ENCODE measurements at regions not wholly inside any gene's neighbourhood (a gene's known extent, or its start where the extent isn't known, plus 50 kb on each side); places are given as distances from the start of the nearest gene placed in this dataset.
"Not testable (repeated sequence)": the region's sequence is repeated elsewhere in the genome, so short reads cannot be mapped to it uniquely, and the experiment has no call there.

DNA sequence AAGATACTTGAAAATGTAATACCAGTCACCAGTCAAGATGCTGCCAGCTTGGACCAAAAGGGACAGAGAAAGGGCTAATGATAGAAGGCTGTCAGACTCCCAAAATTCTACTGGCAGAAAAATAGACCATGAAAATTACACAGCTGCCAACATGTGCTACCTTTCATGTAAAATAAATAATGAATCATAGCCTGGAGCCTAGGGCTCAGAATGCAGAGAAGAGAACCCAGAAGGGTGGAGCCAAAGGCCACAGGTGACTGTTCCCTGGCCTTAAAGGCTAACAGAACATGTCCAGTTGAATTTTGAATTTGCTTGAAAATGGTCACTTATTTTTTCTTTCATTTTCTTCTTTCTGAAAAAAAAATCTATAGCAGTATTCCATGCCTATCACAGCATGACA, 1827.0 kb upstream of the MIR17HG start:
- DNase-seq, result no peak

DNA sequence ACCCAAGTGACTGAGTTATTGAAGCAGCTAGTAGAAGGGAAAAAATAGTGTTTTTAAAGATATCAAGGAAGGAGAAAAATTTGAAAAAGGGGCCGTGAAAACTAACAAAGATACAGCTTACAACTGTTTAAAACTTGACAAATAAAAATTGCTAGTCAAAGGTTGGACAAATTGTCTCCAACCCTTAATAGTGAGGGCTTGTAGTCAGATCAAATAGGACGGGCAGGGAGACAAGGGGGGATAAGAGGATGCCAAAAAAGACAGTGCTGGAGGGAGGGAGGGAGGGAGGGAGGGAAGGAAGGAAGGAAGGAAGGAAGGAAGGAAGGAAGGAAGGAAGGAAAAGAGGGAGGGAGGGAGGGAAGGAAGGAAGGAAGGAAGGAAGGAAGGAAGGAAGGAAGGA, 1825.8 kb upstream of the MIR17HG start:
- not testable (repeated sequence) for DNase-seq

DNA sequence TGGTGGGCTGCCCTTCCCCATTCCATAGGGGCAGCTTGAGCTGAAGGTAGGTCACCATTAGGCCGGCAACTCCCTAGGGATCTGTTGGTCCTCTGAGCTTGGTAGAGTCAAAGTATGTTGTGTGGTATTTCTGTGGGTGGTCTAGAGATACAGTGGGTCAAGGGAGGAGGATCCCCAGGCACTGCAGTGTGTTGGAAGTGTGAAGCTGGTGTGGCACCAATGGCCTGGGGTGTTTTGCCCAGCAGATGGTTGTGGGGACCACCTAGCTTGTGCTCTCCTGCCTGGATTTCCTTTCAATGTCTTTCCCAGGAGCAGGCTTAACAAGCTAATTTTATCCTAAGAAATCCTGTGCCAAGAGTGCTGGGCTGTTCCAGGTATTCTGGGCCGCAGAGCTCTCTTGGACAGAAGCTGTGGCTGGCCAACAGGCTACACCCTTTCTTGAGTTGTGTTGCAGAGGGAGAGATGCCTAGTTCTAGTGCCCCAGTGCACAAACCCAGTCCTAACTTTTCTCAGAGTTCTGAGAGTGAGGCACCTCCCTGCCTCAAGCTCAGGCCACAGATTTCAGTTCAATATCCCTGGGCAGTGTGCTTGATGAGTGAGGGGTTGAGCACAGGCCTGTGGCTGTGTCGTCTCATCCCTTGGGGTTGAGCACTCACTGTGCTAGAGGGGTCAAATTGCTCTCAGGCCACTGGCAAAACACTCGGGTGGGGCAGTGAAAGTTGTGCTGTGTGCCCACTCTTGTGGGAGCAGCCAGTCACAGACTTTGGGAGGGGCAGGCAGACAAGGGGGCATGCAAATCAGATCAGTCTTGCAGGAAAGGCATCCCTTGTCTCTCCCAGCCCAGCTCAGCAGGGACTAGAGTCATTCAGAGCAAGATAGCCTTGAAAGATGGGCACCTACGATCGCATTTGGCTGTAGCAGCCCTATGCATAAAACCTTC, 1806.1 kb upstream of the MIR17HG start:
- DNase-seq, result no peak

DNA sequence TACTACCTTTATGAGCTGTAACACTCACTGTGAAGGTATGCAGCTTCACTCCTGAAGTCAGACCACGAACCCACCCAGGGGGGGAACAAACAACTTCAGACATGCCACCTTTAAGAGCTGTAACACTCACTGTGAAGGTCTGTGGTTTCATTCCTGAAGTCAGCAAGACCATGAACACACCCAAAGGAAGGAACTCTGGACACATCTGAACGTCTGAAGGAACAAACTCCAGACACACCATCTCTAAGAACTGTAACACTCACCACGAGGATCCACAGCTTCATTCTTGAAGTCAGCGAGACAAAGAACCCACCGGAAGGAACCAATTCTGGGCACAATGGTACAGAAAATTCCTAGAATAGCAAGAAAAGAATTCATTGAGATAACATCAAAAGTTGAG, 1796.5 kb upstream of the MIR17HG start:
- DNase-seq, result no peak

DNA sequence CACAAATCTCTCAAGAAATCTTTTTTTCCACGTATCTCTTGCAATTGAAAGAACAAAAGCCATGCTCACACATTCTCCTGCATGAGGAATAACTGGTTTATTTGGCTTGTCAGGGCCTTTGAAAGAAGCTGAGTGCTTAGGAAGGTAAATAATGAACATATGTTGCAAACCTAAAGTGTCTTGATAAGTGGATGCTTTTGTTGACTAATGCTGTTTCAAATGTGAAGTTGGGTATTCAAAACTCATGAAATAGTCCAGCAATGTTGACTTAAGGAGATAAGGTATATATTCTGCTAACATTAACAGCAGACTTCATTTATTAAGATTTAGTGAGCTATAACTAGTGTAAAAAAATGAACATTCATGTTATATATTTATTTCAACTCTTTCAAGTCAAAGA, 1792.7 kb upstream of the MIR17HG start:
- DNase-seq, result no peak

DNA sequence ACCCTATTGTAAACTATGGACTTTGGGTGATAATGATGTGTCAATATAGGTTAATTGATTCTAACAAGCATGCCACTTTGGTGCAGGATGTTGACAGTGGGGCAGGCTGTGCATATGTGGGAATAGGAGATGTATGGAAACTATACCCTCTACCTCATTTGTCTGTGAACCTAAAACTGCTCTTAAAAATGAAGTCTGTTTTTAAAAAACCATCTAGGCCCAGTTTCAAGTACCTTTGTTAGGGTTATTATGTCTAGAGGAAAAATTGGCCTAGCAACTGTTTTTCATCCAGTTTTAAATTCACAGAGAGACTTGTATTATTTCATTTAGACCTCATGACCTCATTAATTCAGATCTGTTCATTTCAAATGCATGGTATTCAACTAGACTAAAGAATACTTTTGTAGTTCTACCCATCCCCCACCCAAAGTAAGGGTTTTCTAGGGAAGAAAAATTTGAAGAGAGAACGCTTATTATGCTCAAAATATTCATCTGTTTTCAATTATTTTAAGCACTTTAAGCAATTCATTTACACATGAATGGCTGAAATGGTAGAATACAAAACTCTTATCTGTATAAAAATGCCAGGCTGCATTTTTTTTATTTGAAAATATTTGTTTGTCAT, 1781.9 kb upstream of the MIR17HG start:
- DNase-seq, result no peak

DNA sequence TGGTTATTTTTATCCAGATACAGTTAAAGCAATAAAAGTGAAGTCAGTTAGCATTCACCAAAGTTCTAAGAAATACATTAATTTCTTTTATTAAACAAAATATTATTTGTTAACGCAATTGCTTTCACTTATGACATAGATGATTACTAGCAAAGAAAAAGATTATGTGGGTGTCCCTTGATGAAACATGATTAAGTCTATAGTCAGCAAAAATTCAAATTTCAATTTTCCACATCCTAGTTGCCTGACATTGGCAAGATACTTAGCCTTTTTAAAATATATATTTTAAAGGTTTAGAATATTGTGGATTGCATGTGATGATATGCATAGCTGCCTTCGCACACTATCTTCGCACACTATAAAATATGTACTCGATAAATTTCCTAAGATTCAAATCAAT, 1780.5 kb upstream of the MIR17HG start:
- no peak for DNase-seq

DNA sequence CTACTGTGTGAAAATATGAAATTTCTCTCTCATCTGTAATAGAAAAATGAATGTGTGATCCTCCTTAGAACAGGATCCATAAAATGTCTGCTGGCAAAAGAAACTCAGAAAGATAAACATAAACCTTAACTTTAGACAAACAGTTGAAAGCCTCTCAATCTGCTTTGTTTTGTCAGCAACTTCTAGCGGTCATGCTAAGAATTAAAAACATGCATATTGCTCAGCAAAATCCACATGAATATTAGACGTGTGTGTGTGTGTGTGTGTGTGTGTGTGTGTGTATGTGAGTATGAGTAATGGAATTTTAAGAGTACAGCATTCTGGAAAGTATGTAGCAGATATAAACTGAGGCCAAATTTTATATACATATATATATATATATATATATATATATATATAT, 1779.2 kb upstream of the MIR17HG start:
- no peak for DNase-seq

DNA sequence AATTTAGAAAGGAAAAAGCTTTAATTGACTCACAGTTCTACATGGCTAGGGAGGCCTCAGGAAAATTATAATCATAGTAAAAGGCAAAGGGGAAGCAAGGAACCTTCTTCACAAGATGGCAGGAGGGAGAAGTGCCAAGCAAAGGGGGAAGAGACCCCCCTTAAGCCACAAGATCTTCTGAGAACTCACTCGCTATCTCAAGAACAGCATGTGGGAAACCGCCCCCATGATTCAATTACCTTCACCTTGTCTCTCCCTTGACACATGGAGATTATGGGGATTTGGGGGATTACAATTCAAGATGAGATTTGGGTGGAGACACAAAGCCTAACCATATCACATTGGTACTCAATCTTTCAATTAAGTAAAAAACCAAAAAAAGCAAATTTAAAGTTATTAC, 1778.7 kb upstream of the MIR17HG start:
- DNase-seq, result no peak

DNA sequence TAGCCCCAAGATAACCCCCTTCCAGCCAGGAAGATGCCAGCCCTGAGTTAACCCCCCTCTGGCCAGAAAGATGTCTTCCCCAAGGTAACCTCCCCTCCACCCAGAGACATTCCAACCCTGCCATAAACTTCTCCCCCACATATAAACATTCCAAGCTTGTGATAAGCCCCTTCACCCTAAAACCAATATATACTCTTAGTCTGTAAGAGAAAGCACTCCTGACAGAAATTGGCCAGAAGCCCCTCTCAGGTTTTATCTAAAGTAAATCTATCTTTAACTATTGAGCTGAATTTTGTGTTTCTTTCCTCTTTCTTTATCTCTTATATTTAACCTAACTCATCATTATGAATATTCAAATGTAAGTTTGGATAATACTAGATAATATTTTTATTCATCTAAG, 1775.8 kb upstream of the MIR17HG start:
- DNase-seq, result no peak

DNA sequence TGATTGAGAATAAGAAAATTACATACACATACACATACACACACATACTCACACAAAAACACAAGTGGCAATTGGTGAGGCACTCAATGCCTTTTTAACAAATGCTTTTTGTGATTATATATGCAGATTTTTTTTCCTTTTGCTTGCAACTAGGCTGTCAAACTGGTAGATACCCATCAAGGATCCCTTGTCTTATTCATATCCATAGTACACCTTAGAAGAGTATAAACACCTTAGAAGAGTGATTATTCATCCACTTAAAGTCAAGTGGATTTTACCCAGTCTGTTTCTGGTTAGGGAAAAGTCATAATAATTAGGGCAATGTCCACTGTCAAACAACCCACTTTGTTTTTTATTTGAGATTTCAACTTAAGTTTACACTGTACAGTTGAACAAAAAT, 1773.4 kb upstream of the MIR17HG start:
- no peak for DNase-seq

DNA sequence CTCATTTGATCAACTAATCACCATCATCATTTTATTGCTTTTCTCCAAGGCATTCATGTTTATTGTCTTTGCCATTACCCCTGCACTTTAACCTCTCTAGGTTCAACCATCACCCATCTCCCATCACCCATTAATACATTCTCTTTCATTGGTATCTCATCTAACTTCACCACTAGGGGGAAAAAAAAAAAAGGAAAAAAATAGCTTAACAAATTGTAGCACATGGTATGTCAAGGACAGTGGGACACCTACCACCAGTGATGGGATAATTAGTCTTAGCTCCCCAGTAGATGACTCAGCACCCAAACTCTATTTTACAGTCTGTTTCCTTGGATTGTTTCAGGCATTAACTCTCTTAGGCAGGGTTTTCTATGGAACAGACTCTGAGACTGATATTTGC, 1770.2 kb upstream of the MIR17HG start:
- DNase-seq, result no peak

DNA sequence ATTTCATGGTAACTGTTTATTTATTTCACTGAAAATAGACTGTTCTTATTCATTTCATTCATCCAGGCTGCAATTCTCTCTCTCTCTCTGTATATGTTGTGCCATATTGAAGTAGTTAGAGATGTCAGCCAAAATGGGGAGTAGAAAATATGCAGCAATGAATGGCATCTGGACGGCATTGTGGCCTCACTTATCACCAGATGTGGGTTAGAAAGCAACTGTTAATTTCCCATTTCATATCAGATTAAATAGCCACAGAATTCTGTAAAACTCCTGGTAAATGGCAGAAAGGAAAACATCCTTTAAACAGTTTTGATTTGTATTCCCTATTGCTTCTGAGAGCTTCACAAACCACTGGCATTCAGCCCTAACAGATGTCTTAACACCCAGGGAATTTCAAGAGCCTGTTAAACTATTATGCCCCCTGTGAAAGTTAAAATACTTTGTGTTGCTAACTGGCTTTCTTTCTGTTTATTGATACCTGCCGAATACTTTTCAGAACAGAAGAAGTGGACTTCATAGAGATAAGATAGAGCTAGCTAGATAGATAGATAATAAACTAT, 1763.3 kb upstream of the MIR17HG start:
- no peak for DNase-seq

DNA sequence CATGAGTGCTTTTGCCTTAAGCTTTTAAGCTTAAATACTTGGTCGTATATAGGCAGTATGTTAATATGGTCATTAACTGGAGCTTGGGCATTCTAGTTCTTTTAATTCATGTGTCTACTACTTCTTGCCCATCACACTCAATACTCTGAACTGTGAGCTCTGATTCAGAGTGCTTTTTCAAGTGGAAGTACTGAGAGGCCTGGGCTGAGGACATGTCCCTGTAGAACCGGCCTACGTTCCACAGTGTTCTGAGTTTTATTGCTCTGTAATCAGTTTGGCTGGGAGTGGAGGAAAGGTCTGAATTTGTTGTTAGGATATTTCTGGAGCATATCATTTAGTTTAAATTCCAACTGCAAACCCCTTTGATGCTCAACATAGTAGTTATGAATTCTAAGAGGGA, 1744.8 kb upstream of the MIR17HG start:
- no peak for DNase-seq

DNA sequence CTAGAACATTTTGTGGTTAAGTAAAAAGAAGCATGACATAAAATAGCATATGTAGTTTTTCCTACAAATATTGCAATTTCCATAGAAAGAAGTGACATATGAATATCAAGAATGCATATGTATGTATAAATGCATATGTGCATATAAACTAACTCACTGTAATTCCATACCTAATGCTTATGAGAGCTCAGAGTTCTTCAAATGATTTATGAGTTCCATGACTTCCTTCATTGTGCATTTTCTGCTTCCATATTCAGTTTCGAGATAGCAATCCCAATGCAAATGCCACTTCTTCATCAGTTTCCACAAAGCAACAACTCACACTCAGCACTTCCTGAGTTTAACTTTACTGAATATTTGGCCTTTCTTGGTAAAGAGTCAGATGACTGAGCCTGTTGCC, 1744.3 kb upstream of the MIR17HG start:
- no peak for DNase-seq

DNA sequence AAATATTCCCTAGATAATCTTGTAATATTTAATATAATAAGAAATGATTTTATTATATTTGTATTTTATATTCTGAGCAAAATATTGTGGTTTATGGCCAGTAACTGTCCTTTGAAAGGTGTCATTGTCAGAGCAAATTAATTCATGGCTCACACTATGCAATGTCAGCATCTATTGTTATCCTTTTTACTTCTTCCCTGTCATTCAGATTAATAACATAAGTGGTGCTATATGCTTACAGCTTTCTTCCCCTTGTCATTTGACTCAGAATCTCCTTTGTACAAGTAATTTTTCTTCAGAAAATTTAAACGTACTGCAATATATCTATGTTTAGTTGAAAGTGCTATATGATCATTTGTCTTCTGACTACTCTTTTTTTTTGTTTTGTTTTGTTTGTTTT, 1738.2 kb upstream of the MIR17HG start:
- DNase-seq, result no peak

DNA sequence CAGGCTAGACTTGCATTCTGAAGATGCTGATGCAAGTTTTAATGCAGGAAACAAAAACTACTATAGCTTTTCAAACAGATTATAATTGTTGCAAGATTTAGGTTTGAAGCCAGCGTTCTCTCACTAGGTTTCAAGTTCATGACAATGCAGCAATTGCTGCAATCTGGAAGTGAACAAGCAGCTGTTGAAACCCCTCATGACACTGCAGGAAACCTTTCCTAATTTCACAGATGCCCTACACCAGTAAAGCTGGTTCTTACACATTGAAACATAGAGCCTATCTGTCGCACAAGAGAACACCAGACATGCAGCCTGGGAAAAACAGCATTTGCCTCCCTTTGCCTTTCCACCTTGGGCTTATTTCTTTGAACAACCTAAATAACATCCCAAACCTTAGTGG, 1737.2 kb upstream of the MIR17HG start:
- DNase-seq, result no peak

DNA sequence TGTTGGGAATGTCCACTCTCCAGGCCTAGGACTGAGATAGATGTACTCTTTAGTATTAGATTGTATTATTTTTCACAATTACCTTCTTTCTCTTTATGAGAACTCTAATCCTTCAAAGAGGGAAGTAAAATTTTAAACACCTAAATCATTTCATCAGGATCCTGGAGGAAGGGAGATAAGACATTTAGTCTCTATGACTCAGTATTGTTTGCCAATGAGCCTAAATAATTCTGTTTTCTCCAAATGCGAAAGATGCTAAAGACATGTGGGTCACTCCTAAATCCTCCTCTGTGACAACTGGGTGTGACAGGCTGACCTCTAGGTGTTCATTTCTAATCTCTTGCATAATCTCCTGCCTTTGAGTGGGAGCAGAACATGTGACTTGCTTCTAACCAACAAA, 1736.6 kb upstream of the MIR17HG start:
- no peak for DNase-seq

DNA sequence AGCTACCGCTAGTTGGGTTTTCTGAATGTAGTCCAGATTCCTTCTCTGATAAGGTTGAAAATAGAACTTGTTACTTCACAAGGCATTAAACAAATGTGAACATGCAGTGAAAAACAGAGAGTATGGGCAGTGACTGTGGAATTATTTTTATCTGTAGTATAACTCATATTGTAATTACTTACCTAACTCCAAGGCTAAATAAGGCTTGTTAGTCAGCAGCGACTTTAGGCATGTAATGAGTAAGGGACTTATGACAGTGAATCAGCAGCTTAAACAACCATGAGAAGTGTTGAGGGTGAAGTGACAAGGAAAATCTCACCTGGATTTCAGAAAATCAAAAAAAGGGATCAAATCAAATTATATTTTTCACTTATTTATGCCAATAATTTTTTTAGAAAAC, 1719.5 kb upstream of the MIR17HG start:
- DNase-seq, result no peak

DNA sequence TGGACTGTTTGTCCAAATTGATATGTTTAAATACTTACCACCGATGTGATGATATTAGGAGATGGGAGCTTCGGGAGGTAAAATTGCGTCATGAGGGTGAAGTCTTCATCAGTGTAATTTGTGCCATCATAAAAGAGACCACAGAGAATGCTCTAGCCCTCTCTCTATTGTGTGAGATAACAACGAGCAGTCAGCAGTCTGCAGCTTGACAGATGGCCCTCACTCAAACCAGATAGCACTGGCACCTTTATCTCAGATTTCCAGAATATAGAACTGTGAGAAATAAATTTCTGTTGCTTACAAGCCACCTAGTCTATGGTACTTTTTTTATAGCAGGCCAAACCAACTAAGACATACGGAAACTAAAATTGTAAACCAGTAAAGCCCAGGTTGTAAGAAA, 1718.9 kb upstream of the MIR17HG start:
- no peak for DNase-seq

DNA sequence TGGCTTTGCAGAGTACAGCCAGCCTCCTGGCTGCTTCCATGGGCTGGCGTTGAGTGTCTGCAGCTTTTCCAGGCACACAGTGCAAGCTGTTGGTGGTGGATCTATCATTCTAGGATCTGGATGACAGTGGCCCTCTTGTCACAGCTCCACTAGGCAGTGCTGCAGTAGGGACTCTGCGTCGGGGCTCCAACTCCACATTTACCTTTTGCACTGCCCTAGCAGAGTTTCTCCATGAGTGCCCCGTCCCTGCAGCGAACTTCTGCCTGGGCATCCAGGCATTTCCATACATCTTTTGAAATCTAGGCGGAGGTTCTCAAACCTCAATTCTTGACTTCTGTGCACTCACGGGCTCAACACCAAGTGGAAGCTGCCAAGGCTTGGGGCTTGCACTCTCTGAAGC, 1697.3 kb upstream of the MIR17HG start:
- DNase-seq, result no peak

DNA sequence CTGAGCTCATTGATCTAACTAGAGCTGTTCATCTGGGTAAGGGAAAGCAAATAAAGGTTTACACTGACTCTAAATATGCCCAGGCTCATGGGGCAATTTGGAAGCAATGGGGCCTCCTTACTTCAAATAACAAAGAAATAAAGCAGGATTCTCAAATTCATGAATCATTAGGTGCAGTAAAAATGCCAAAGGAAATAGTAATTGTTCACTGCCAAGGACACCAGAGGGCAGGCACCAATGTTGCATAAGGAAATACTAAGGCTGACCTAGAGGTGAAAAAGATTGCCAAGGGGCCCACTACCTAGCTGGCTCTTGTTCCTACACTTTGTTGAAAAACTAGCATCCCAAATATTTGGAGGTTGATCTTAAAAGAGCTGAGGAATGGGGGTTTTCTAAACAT, 1686.7 kb upstream of the MIR17HG start:
- no peak for DNase-seq

DNA sequence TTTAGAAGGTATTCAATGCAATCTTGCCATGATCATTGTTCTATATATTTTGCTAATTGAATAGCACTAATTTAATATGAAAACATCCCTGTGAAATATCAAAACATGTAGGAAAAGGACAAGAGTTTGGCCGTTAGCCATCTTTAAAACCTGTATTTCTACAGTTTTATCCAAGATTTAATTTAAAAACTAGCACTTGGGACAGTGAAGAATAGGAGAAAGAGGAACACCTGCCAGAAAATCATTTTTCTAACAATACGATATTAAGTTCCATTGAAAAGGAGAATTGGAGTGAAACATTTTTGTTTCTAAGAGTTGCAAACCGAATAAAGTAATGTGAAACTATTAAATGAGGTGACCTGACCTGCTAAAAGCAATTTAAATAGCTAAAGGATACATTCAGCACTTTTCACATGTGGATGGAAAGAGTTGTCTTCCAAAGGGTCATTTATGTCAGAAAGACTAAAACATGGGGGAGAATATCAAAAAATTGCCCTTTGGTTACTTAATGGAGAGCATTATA, 1673.6 kb upstream of the MIR17HG start:
- no peak for DNase-seq

All from cerebellar nuclear complex (tissue), 1 donor.